HL-60 (cell line): ENCODE measurements at regions not wholly inside any gene's neighbourhood (a gene's known extent, or its start where the extent isn't known, plus 50 kb on each side); places are given as distances from the start of the nearest gene placed in this dataset.
"Not testable (repeated sequence)": the region's sequence is repeated elsewhere in the genome, so short reads cannot be mapped to it uniquely, and the experiment has no call there.

Source experiments
- POLR2AphosphoS5 ChIP-seq: IDR thresholded peaks from 2 replicates; pipeline ENCODE4 v1.6.1; 2012; ENCODE audit warnings: low read depth
- TF ChIP-seq, protein P1 (sequence below): IDR thresholded peaks from one replicate; pipeline ENCODE4 v1.5.1; 2011; ENCODE audit warnings: low read length, control low read depth, inconsistent platforms; ENCODE audit not compliant: insufficient read depth

DNA sequence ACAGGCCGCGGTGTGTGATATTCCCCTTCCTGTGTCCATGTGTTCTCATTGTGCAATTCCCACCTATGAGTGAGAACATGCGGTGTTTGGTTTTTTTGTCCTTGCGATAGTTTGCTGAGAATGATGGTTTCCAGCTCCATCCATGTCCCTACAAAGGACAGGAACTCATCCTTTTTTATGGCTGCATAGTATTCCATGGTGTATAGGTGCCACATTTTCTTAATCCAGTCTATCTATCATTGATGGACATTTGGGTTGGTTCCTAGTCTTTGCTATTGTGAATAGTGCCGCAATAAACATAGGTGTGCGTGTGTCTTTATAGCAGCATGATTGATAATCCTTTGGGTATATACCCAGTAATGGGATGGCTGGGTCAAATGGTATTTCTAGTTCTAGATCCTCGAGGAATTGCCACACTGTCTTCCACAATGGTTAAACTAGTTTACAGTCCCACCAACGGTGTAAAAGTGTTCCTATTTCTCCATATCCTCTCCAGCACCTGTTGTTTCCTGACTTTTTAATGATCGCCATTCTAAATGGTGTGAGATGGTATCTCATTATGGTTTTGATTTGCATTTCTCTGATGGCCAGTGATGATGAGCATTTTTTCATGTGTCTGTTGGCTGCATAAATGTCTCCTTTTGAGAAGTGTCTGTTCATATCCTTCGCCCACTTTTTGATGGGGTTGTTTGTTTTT lies 125.1 kb downstream of the USP22 start:
- TF ChIP-seq, protein P1, sequence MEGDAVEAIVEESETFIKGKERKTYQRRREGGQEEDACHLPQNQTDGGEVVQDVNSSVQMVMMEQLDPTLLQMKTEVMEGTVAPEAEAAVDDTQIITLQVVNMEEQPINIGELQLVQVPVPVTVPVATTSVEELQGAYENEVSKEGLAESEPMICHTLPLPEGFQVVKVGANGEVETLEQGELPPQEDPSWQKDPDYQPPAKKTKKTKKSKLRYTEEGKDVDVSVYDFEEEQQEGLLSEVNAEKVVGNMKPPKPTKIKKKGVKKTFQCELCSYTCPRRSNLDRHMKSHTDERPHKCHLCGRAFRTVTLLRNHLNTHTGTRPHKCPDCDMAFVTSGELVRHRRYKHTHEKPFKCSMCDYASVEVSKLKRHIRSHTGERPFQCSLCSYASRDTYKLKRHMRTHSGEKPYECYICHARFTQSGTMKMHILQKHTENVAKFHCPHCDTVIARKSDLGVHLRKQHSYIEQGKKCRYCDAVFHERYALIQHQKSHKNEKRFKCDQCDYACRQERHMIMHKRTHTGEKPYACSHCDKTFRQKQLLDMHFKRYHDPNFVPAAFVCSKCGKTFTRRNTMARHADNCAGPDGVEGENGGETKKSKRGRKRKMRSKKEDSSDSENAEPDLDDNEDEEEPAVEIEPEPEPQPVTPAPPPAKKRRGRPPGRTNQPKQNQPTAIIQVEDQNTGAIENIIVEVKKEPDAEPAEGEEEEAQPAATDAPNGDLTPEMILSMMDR: not testable (repeated sequence)
- TF ChIP-seq POLR2AphosphoS5: not testable (repeated sequence)
